ENCODE measurements at regions not wholly inside any gene's neighbourhood (a gene's known extent, or its start where the extent isn't known, plus 50 kb on each side); places are given as distances from the start of the nearest gene placed in this dataset.

GRCh38 chr11:128155590-128155989 lies 431.8 kb downstream of the ETS1 start:
- TF ChIP-seq CTCF (IDR thresholded peaks at IDR 0.05): no peak
- Histone ChIP-seq H3K4me1 (peaks cover 0 to 12% of the 10 kb centered on the region in 2 donors), H3K27ac (no peak overlapping the region), H3K36me3 (no peaks in the 10 kb centered on the region), H3K27me3 (no peaks in the 10 kb centered on the region), H3K9me3 (no peaks in the 10 kb centered on the region), H3K4me3 (no peak overlapping the region)
- no peak for DNase-seq (ENCODE audit: low spot score)

GRCh38 chr11:128153697-128154048 lies 433.7 kb downstream of the ETS1 start:
- Histone ChIP-seq H3K27me3 (no peaks in the 10 kb centered on the region), H3K4me3 (no peak overlapping the region), H3K4me1 (peaks cover 0 to 12% of the 10 kb centered on the region in 2 donors), H3K36me3 (no peaks in the 10 kb centered on the region), H3K9me3 (no peaks in the 10 kb centered on the region), H3K27ac (no peak overlapping the region)
- no peak for TF ChIP-seq CTCF (IDR thresholded peaks at IDR 0.05)
- no peak for DNase-seq (ENCODE audit: low spot score)

GRCh38 chr11:128152796-128153696 lies 434.3 kb downstream of the ETS1 start:
- no peak for TF ChIP-seq CTCF (IDR thresholded peaks at IDR 0.05)
- no peaks in the 10 kb centered on the region for H3K27me3 ChIP-seq
- H3K36me3 ChIP-seq: no peaks in the 10 kb centered on the region
- H3K4me3 ChIP-seq: no peak overlapping the region
- H3K4me1 ChIP-seq: peaks cover 0 to 12% of the 10 kb centered on the region in 2 donors
- no peak for DNase-seq (ENCODE audit: low spot score)
- H3K9me3 ChIP-seq: no peaks in the 10 kb centered on the region
- no peak overlapping the region for H3K27ac ChIP-seq

- TF ChIP-seq CTCF (IDR thresholded peaks at IDR 0.05): no peak
- no peaks in the 10 kb centered on the region for H3K27me3 ChIP-seq
- no peak for DNase-seq (ENCODE audit: low spot score)
- no peak overlapping the region for H3K4me3 ChIP-seq
- peaks cover 0 to 12% of the 10 kb centered on the region in 2 donors for H3K4me1 ChIP-seq
- H3K27ac ChIP-seq: no peak overlapping the region
- no peaks in the 10 kb centered on the region for H3K9me3 ChIP-seq
- no peaks in the 10 kb centered on the region for H3K36me3 ChIP-seq
Observed at GRCh38 chr11:128151780-128152179, 435.6 kb downstream of the ETS1 start.

- Histone ChIP-seq H3K4me1 (peaks cover 0 to 12% of the 10 kb centered on the region in 2 donors), H3K27ac (no peak overlapping the region), H3K9me3 (no peaks in the 10 kb centered on the region), H3K4me3 (no peak overlapping the region), H3K27me3 (no peaks in the 10 kb centered on the region), H3K36me3 (no peaks in the 10 kb centered on the region)
- DNase-seq (ENCODE audit: low spot score): no peak
- no peak for TF ChIP-seq CTCF (IDR thresholded peaks at IDR 0.05)
Observed at GRCh38 chr11:128151338-128151737, 436.0 kb downstream of the ETS1 start.

GRCh38 chr11:128148208-128148607 lies 439.1 kb downstream of the ETS1 start:
- no peak overlapping the region for H3K4me3 ChIP-seq
- no peaks in the 10 kb centered on the region for H3K9me3 ChIP-seq
- no peak for DNase-seq (ENCODE audit: low spot score)
- no peaks in the 10 kb centered on the region for H3K27me3 ChIP-seq
- no peak for TF ChIP-seq CTCF (IDR thresholded peaks at IDR 0.05)
- H3K27ac ChIP-seq: no peak overlapping the region
- H3K4me1 ChIP-seq: peaks cover 0 to 3% of the 10 kb centered on the region in 2 donors
- no peaks in the 10 kb centered on the region for H3K36me3 ChIP-seq

All from right atrium auricular region (tissue), 2 donors.